ENCODE measurements at regions not wholly inside any gene's neighbourhood (a gene's known extent, or its start where the extent isn't known, plus 50 kb on each side); places are given as distances from the start of the nearest gene placed in this dataset.
"Not testable (repeated sequence)": the region's sequence is repeated elsewhere in the genome, so short reads cannot be mapped to it uniquely, and the experiment has no call there.

GRCh38 chr18:9001209-9001608 is 101.3 kb upstream of the NDUFV2 start:
- Histone ChIP-seq H3K4me3 (ENCODE audit: low read depth in 2 of 2, low read length in 2 of 2) (no peak overlapping the region), H3K9me3 (ENCODE audit: control insufficient read depth, insufficient read depth, low read depth, low read length) (peaks cover 15% of the 10 kb centered on the region; the same call in 1 of the 2 replicates), H3K27me3 (ENCODE audit: control insufficient read depth, insufficient read depth, low read length) (no peaks in the 10 kb centered on the region), H3K4me1 (ENCODE audit: control insufficient read depth, insufficient read depth, low read length) (no peaks in the 10 kb centered on the region), H3K36me3 (ENCODE audit: control insufficient read depth, insufficient read depth, low read length) (no peaks in the 10 kb centered on the region), H3K27ac (ENCODE audit: low read length) (no peak overlapping the region)
- intact Hi-C loops (cut with micrococcal nuclease; ENCODE audit: unreplicated experiment), result no loop called here
- in situ Hi-C loops (cut with HindIII; ENCODE audit: low pct_unique_long_range_greater_than_20kb, low sequenced_read_pairs), result no loop called here
- no peak for ATAC-seq
- TF ChIP-seq SIN3A (IDR thresholded peaks at IDR 0.05; ENCODE audit: borderline replicate concordance, insufficient read depth, low read depth, low read length) (no peak), CTCF (IDR thresholded peaks at IDR 0.05) (no peak), POLR2AphosphoS5 (IDR thresholded peaks at IDR 0.05; ENCODE audit: low read depth, low read length) (no peak), TCF7L2 (IDR thresholded peaks at IDR 0.05; ENCODE audit: low read depth, low read length) (no peak), REST (IDR thresholded peaks at IDR 0.05; ENCODE audit: insufficient read depth in 1 of 2, low read depth in 2 of 2, low read length in 1 of 2) (no peak)
- CTCF ChIA-PET, result no interaction called here
- no TSS peak for BruUV-seq (replicated peaks)
- POLR2A ChIA-PET, result no interaction called here
- no peak for DNase-seq (ENCODE audit: low read depth, low spot score)

GRCh38 chr18:9003406-9004100 is 98.9 kb upstream of the NDUFV2 start:
- intact Hi-C loops (cut with micrococcal nuclease; ENCODE audit: unreplicated experiment) (no loop called here), in situ Hi-C loops (cut with HindIII; ENCODE audit: low pct_unique_long_range_greater_than_20kb, low sequenced_read_pairs) (no loop called here)
- ChIA-PET CTCF (no interaction called here), POLR2A (interaction anchor here (0.6 kb wide), 1 partner anchor 81 kb away, joined by 4 read pairs; no protein-coding TSS in a partner anchor)
- Histone ChIP-seq H3K9me3 (ENCODE audit: control insufficient read depth, insufficient read depth, low read depth, low read length) (peaks cover 15% of the 10 kb centered on the region; the same call in 1 of the 2 replicates), H3K27ac (ENCODE audit: low read length) (no peak overlapping the region), H3K27me3 (ENCODE audit: control insufficient read depth, insufficient read depth, low read length) (no peaks in the 10 kb centered on the region), H3K4me1 (ENCODE audit: control insufficient read depth, insufficient read depth, low read length) (no peaks in the 10 kb centered on the region), H3K36me3 (ENCODE audit: control insufficient read depth, insufficient read depth, low read length) (no peaks in the 10 kb centered on the region), H3K4me3 (ENCODE audit: low read depth in 2 of 2, low read length in 2 of 2) (no peak overlapping the region)
- TF ChIP-seq SIN3A (IDR thresholded peaks at IDR 0.05; ENCODE audit: borderline replicate concordance, insufficient read depth, low read depth, low read length) (no peak), TCF7L2 (IDR thresholded peaks at IDR 0.05; ENCODE audit: low read depth, low read length) (no peak), POLR2AphosphoS5 (IDR thresholded peaks at IDR 0.05; ENCODE audit: low read depth, low read length) (no peak), CTCF (IDR thresholded peaks at IDR 0.05) (no peak), REST (IDR thresholded peaks at IDR 0.05; ENCODE audit: insufficient read depth in 1 of 2, low read depth in 2 of 2, low read length in 1 of 2) (no peak)
- ATAC-seq, result no peak
- no peak for DNase-seq (ENCODE audit: low read depth, low spot score)
- BruUV-seq (replicated peaks), result no TSS peak

GRCh38 chr18:9004308-9004707 is 98.2 kb upstream of the NDUFV2 start:
- BruUV-seq (replicated peaks); H3K4me3 ChIP-seq (ENCODE audit: low read depth in 2 of 2, low read length in 2 of 2); in situ Hi-C loops (cut with HindIII; ENCODE audit: low pct_unique_long_range_greater_than_20kb, low sequenced_read_pairs); H3K36me3 ChIP-seq (ENCODE audit: control insufficient read depth, insufficient read depth, low read length); H3K27me3 ChIP-seq (ENCODE audit: control insufficient read depth, insufficient read depth, low read length); H3K4me1 ChIP-seq (ENCODE audit: control insufficient read depth, insufficient read depth, low read length); DNase-seq (ENCODE audit: low read depth, low spot score); H3K27ac ChIP-seq (ENCODE audit: low read length); ATAC-seq; intact Hi-C loops (cut with micrococcal nuclease; ENCODE audit: unreplicated experiment); CTCF ChIA-PET: not testable (repeated sequence)
- POLR2A ChIA-PET, result interaction anchor here (0.7 kb wide), 1 partner anchor 152 kb away, joined by 10 read pairs; no protein-coding TSS in a partner anchor
- peaks cover 15% of the 10 kb centered on the region; the same call in 1 of the 2 replicates for H3K9me3 ChIP-seq (ENCODE audit: control insufficient read depth, insufficient read depth, low read depth, low read length)

All from Panc1 (cell line).